CD4-positive, alpha-beta T cell treated with Interleukin-4 for 1 hour (primary cell): ENCODE measurements at regions not wholly inside any gene's neighbourhood (a gene's known extent, or its start where the extent isn't known, plus 50 kb on each side); places are given as distances from the start of the nearest gene placed in this dataset.
"Not testable (repeated sequence)": the region's sequence is repeated elsewhere in the genome, so short reads cannot be mapped to it uniquely, and the experiment has no call there.

Experiments
- DNase-seq, 2 donors: peaks; one replicate each; pipeline ENCODE4 v3.0.0-alpha.2; 2020 to 2022

- DNase-seq, result no peak
Observed at GRCh38 chr1:96565546-96565945, 156.0 kb upstream of the PTBP2 start.

DNA sequence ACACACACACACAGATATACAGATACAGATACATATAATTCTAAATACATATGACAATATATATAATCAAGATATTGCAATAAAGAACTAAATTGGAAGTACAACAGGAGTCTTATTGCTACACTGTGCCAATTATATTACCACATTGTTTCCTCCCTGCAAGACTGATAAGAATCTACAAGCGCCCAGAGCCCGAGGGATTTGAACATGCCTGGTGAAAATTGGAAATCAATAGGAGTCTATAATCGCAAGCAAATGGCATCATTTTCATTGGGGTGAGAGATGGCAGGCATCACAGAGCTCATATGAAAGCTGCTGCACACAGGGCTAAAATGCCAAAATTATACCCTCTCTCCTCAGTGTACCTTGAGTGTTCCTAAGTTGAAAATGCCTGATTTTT is 152.9 kb upstream of the PTBP2 start:
- no peak for DNase-seq

DNA sequence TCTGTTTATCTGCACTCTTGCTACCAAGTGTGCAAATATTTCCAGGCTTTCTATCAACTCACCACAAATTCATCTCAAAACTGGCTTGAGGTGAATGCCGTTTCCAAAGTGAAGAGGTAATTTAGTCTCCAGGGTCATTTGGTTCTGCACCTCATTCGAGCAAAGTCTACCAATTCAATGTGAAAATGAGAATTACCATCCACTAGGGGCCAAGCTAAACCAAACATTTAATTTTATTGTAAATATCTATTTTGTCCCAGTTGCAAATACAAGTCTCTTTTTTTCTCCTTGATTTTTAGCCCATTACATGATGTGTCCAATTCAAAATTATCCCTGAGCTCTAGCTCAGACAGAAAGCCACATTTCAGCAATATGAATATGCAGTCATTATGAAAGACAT is 152.3 kb upstream of the PTBP2 start:
- DNase-seq, result no peak

DNA sequence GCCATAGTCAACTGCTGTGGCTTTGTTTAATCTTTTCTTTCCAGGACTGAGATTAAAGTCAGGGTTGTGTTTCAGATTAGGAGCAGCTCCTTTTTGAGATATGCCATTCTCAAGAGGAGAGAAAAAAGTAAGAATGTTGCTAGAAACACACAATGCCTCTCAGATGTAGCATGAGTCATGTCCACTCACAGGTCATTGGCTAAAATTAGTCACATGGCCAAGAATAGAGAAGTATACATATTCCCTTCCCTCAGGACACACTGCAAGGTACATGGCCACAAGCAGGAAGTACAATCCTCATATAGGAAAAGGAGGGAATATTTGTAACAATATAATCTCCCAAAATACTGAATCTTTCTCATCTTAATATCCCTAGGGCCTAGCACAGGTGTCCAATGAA is 141.9 kb upstream of the PTBP2 start:
- no peak for DNase-seq

DNA sequence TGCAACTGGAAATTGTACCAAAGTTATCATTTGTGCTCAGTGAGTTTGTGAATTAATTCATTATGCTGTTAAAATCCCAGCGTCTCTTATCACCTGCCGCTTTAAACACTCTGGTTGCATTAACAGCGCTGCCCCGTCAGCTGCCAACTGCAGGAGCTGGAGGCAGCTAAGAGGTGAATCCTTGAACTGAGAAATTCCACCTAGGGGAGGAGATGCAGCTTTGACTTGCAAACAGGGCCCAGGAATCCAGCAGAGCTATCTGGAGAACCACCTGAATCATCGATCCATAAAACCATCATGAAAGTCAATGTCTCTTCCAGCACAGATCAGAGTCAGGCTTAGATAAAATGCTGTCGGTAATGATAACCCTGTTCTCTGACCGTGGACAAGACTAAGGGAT is 140.7 kb upstream of the PTBP2 start:
- no peak for DNase-seq

DNA sequence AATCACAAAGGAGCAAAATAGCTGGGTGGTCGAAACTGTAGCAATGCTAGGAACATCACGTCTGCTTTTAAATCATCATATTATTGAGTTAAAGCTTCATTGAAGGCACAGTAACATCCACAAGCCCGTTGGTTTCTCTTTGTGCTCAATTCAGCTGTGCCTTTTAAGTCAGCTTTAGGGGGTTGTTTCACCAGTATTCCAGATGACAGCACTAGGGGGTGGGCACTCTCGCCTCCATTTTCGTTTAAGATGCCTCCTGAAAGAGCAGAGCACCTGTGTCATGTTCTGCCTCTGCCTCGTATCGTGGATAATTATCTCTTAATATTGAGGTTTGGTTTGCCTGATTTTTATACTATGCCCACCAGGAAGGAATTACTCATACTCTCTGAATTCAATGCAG is 139.8 kb upstream of the PTBP2 start:
- no peak for DNase-seq

- DNase-seq, result no peak
Observed at GRCh38 chr1:96583903-96584302, 137.7 kb upstream of the PTBP2 start.

GRCh38 chr1:96587222-96587621 is 134.4 kb upstream of the PTBP2 start:
- no peak for DNase-seq

GRCh38 chr1:96588416-96588995 is 133.1 kb upstream of the PTBP2 start:
- no peak for DNase-seq

DNA sequence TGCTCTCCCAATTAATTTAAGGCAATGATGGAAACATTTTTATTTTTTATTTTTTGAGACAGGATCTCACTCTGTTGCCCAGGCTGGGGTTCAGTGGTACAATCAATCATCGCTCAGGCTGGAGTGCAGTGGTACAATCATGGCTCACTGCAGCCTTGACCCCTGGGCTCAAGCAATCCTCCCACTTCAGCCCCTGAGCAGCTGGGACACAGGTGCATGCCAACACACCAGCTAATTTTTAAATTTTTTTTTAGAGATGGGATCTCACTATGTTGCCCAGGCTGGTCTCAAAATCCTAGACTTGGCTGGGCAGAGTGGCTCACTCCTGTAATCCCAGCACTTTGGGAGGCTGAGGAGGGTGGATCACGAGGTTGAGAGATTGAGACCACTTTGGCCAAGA is 126.1 kb upstream of the PTBP2 start:
- DNase-seq, result not testable (repeated sequence)

- no peak for DNase-seq
Observed at GRCh38 chr1:96596226-96596922, 125.2 kb upstream of the PTBP2 start.

DNA sequence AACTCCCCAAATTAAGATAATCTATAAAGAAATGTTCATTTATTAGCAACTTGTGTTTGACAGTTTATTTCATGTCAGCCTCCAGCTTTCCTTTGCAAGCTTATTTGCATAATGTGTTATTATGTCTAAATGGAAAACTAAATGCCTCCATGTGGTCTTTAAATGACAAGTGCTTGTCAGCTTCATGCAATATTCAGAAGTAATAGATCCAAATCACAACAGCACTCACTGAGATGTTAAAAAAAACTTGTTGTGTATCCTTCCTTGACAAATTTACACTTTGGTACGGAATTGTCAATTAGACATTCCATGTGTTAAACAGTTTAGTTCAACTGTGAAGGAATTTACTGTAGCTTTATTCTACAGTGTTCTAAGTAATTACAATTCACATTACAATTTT is 124.4 kb upstream of the PTBP2 start:
- DNase-seq, result no peak

DNA sequence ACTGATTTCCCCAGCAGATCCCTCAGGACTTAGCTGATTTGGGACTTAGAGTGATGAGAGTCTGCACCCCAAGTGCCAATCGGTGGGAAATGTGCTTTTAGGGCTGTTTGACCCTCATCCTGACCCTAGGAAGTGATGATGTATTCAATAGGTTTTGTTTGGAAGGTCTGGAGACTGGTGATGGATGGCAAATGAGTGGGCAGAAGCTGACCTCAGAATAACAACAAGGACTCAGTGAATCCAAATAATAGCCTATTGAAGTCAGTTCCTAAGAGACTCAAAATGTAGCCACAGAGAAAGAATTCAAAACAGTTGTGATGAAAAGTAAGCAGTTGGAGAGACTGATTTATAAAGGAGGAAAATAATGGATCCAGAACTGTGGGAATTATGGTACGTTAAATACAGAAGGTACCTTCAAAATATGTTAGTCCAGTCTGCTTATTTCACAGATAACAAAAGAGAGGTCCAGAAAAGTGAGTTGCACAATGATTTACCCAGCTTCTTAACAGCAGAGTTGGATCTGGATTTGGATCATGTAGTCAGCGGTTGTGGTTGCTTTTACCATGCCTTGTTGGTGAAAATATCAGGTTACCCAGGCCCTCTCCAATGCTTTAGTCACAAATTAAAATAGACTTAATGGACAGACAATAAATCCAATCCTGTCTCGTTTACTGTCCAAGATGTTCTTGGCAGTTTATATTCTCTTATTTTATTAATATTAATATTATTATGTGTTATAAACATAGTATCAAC is 123.0 kb upstream of the PTBP2 start:
- no peak for DNase-seq

DNA sequence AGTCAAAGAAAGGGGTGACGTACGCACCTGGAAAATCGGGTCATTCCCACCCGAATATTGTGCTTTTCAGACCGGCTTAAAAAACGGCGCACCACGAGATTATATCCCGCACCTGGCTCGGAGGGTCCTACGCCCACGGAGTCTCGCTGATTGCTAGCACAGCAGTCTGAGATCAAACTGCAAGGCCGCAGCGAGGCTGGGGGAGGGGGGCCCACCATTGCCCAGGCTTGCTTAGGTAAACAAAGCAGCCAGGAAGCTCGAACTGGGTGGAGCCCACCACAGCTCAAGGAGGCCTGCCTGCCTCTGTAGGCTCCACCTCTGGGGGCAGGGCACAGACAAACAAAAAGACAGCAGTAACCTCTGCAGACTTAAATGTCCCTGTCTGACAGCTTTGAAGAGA is 117.0 kb upstream of the PTBP2 start:
- not testable (repeated sequence) for DNase-seq

GRCh38 chr1:96617375-96617774 is 104.2 kb upstream of the PTBP2 start:
- DNase-seq, result not testable (repeated sequence)

- no peak for DNase-seq
Observed at GRCh38 chr1:96632045-96632664, 89.4 kb upstream of the PTBP2 start.

- DNase-seq, result no peak
Observed at GRCh38 chr1:96633695-96634094, 87.9 kb upstream of the PTBP2 start.

- no peak for DNase-seq
Observed at GRCh38 chr1:96634883-96635282, 86.7 kb upstream of the PTBP2 start.

DNA sequence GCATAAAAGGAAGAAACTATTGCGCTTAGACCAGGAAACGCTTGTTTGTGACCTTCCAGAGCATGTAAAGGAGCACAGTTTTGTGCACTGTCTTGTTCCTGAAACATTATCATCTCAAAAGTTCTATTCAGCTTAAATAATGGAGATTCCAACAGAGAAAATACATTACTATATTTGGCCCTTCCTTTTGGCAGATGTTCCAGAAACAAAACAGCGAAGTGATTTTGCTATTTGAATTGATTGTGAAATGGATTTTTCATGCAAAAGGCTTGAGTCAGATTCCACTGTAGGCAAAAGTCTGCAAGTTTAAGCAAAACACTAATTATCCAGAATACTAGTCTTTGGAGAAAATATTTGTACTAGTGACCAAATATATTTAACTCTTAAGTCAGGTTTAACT is 80.3 kb upstream of the PTBP2 start:
- no peak for DNase-seq

GRCh38 chr1:96643519-96643918 is 78.1 kb upstream of the PTBP2 start:
- no peak for DNase-seq

- DNase-seq, result no peak
Observed at GRCh38 chr1:96649301-96649700, 72.3 kb upstream of the PTBP2 start.

GRCh38 chr1:96651517-96651916 is 70.1 kb upstream of the PTBP2 start:
- no peak for DNase-seq

DNA sequence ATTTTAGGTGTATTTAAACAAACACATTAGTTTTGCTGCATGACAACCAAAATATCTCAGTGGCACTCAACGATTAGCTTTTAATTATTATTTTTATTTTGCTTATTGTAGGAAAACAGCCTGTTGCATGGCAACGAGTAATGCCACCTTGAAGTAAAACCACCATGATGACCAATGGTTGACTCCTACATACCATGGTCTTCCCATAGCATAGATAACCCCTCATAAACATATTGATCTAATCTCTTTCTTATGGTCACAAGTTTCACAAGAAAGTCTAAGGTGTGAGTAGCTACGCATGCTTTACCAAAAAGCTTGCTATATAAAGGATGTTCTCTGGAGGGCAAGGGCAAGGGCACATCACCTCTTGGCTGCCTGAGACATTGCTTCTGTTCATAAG is 61.5 kb upstream of the PTBP2 start:
- no peak for DNase-seq

- DNase-seq, result no peak
Observed at GRCh38 chr1:96660503-96660902, 61.1 kb upstream of the PTBP2 start.
